Hypothalamus (tissue), 51 donors: ENCODE measurements at regions not wholly inside any gene's neighbourhood (a gene's known extent, or its start where the extent isn't known, plus 50 kb on each side); places are given as distances from the start of the nearest gene placed in this dataset.

Experiments used
- DNase-seq, 51 donors: peaks; one replicate each; lab custom pipeline; 2025; lab: John Stamatoyannopoulos, UW

GRCh38 chr3:189103208-189103607 is 68.6 kb upstream of the TPRG1 start:
- no peak for DNase-seq

- no peak for DNase-seq
These were observed 63.7 kb upstream of the TPRG1 start for GRCh38 chr3:189108067-189108466.

- DNase-seq, result no peak
These were observed 63.0 kb upstream of the TPRG1 start for GRCh38 chr3:189108735-189109134.

- no peak for DNase-seq
These were observed 62.6 kb upstream of the TPRG1 start for GRCh38 chr3:189109145-189109544.

- DNase-seq, result no peak
These were observed 54.7 kb upstream of the TPRG1 start for GRCh38 chr3:189117087-189117486.

GRCh38 chr3:189118896-189119295 is 52.9 kb upstream of the TPRG1 start:
- no peak for DNase-seq

GRCh38 chr3:189119950-189120349 is 51.8 kb upstream of the TPRG1 start:
- DNase-seq, result no peak

GRCh38 chr3:189121092-189121491 is 50.7 kb upstream of the TPRG1 start:
- no peak for DNase-seq
